Lower leg skin (tissue), 4 donors: ENCODE measurements at regions not wholly inside any gene's neighbourhood (a gene's known extent, or its start where the extent isn't known, plus 50 kb on each side); places are given as distances from the start of the nearest gene placed in this dataset.

Experiments used
- DNase-seq, 2 donors: peaks; one replicate each; pipeline ENCODE4 v3.0.0-alpha.2; 2019; ENCODE audit warnings: low spot score in 2 of 2
- H3K4me3 ChIP-seq: fragments of 200-600 bp; sonication (generic); 2 replicates; pipeline ENCODE4 v1.5.1; 2017; ENCODE audit warnings: mild to moderate bottlenecking, low read depth; ENCODE audit not compliant: poor library complexity, severe bottlenecking
- POLR2A ChIP-seq, 2 donors: fragments of 450-650 bp; IDR thresholded peaks; one replicate each; pipeline ENCODE4 v1.6.1; 2016 to 2017; ENCODE audit warnings: antibody characterized with exemption in 2 of 2, mild to moderate bottlenecking in 1 of 2, moderate library complexity in 1 of 2
- WGBS, 2 donors: methylation state at CpG; one replicate each; pipeline ENCODE4 v1.1.5; 2018; 5-methylcytosine and 5-hydroxymethylcytosine counted together
- intact Hi-C: fragments of 100-400 bp; cut with DNase I; formaldehyde crosslinking; loops from one replicate; pipeline ENCODE4 v1.15.0; 2023; ENCODE audit warnings: low total_unique reads
- TF ChIP-seq, protein P1 (sequence below), 3 donors: fragments of 450-650 bp; IDR thresholded peaks; one replicate each; pipeline ENCODE4 v1.5.1; 2016; ENCODE audit warnings: antibody characterized with exemption in 3 of 3, mild to moderate bottlenecking in 3 of 3, moderate library complexity in 2 of 3

GRCh38 chr10:10828623-10829022 is 189.0 kb upstream of the CELF2 start:
- H3K4me3 ChIP-seq = no peak overlapping the region
- intact Hi-C loops = no loop called here
- TF ChIP-seq POLR2A (IDR thresholded peaks at IDR 0.05) = no peak
- TF ChIP-seq, protein P1, sequence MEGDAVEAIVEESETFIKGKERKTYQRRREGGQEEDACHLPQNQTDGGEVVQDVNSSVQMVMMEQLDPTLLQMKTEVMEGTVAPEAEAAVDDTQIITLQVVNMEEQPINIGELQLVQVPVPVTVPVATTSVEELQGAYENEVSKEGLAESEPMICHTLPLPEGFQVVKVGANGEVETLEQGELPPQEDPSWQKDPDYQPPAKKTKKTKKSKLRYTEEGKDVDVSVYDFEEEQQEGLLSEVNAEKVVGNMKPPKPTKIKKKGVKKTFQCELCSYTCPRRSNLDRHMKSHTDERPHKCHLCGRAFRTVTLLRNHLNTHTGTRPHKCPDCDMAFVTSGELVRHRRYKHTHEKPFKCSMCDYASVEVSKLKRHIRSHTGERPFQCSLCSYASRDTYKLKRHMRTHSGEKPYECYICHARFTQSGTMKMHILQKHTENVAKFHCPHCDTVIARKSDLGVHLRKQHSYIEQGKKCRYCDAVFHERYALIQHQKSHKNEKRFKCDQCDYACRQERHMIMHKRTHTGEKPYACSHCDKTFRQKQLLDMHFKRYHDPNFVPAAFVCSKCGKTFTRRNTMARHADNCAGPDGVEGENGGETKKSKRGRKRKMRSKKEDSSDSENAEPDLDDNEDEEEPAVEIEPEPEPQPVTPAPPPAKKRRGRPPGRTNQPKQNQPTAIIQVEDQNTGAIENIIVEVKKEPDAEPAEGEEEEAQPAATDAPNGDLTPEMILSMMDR (IDR thresholded peaks at IDR 0.05) = no peak
- no peak for DNase-seq

DNA sequence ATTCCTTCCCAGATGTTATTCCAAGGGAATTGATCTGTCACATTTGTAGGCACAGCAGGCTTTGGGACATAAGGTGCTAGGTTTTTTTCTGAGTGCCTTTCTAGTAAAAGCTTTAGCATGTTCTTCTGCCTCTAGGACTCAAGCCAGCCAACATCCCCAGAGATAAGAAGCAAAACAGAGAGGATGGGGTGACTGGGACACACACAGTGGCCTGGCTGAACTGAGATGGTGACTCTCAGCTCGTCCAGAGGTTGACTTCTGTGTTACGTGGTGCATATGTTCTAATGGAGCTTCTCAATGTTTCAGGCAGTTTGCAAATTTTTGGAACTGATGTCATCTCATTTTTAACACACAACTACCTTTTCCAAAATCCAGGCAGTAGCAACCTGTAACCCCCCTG is 188.1 kb upstream of the CELF2 start:
- WGBS, 2 donors = 64 to 67% methylated on average over 2 of the region's 2 CpGs
- no peak for TF ChIP-seq POLR2A (IDR thresholded peaks at IDR 0.05)
- TF ChIP-seq, protein P1 (IDR thresholded peaks at IDR 0.05) = no peak
- intact Hi-C loops = no loop called here
- H3K4me3 ChIP-seq = no peak overlapping the region
- DNase-seq = no peak

- no peak overlapping the region for H3K4me3 ChIP-seq
- TF ChIP-seq, protein P1 (IDR thresholded peaks at IDR 0.05) = no peak
- TF ChIP-seq POLR2A (IDR thresholded peaks at IDR 0.05) = no peak
- 14 to 23% methylated on average over 6 of the region's 6 CpGs for WGBS, 2 donors
- intact Hi-C loops = no loop called here
- DNase-seq = no peak
Measured at GRCh38 chr10:10830293-10830986, 187.2 kb upstream of the CELF2 start.

- no peak for TF ChIP-seq POLR2A (IDR thresholded peaks at IDR 0.05)
- TF ChIP-seq, protein P1 (IDR thresholded peaks at IDR 0.05) = no peak
- no peak overlapping the region for H3K4me3 ChIP-seq
- 42 to 53% methylated on average over 8 of the region's 8 CpGs for WGBS, 2 donors
- peak; percentile 65 to 86 for DNase-seq
- intact Hi-C loops = no loop called here
Measured at GRCh38 chr10:10831085-10831484, 186.6 kb upstream of the CELF2 start.

DNA sequence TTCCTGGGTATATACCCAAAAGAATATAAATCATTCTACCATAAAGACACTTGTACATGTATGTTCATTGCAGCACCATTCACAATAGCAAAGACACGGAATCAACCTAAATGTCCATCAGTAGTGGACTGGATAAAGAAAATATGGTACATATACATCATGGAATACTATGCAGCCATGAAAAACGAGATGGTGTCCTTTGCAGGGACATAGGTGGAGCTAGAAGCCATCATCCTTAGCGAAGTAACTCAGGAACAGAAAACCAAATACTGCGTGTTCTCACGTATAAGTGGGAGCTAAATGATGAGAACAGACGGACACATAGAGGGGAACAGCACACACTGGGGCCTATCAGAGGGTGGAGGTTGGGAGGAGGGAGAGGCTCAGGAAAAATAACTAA is 183.7 kb upstream of the CELF2 start:
- whole genome bisulfite sequencing, 2 donors = 84 to 95% methylated on average over 6 of the region's 6 CpGs
- no peak for TF ChIP-seq POLR2A (IDR thresholded peaks at IDR 0.05)
- TF ChIP-seq, protein P1 (IDR thresholded peaks at IDR 0.05) = no peak
- intact Hi-C loops = no loop called here
- no peak overlapping the region for H3K4me3 ChIP-seq
- no peak for DNase-seq

- 67 to 75% methylated on average over 1 of the region's 1 CpG for WGBS, 2 donors
- H3K4me3 ChIP-seq = no peak overlapping the region
- DNase-seq = no peak
- intact Hi-C loops = no loop called here
- TF ChIP-seq POLR2A (IDR thresholded peaks at IDR 0.05) = no peak
- TF ChIP-seq, protein P1 (IDR thresholded peaks at IDR 0.05) = no peak
Measured at GRCh38 chr10:10844251-10844650, 173.4 kb upstream of the CELF2 start.
